ENCODE measurements at regions not wholly inside any gene's neighbourhood (a gene's known extent, or its start where the extent isn't known, plus 50 kb on each side); places are given as distances from the start of the nearest gene placed in this dataset.
A peak's percentile ranks its signal among the peaks of the same experiment; 100 is the strongest.

DNA sequence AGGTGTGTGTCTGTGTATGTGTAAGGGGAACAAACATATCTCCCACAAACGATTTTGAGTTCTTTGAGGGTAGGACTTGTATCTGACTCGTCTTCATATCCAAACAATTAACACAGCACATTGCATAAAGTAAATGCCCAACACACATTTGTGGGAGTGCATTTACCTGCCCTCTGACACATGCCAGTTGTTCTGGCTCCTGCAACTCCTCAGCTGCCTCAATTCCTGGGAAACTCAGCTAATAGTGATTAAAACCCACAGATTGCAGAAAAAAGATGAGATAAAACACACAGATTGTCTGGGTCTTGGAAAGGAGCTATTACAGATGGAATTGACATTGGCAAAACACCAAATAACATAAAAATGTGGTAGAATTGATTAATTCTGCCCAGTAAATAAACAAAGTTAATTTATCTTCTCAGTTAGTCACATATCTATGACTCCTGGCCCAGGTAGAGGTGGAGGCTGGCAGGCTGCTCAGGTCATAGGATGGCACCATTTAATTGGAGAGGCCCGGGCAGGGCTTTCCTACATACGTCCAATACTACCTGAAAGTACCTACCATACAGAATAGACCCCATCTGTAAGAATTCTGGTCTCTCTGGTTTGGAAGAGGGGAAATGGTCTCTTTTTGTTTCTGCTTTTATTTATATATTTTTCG, 71.5 kb upstream of the IFNGR1 start:
- TF ChIP-seq, protein P1, sequence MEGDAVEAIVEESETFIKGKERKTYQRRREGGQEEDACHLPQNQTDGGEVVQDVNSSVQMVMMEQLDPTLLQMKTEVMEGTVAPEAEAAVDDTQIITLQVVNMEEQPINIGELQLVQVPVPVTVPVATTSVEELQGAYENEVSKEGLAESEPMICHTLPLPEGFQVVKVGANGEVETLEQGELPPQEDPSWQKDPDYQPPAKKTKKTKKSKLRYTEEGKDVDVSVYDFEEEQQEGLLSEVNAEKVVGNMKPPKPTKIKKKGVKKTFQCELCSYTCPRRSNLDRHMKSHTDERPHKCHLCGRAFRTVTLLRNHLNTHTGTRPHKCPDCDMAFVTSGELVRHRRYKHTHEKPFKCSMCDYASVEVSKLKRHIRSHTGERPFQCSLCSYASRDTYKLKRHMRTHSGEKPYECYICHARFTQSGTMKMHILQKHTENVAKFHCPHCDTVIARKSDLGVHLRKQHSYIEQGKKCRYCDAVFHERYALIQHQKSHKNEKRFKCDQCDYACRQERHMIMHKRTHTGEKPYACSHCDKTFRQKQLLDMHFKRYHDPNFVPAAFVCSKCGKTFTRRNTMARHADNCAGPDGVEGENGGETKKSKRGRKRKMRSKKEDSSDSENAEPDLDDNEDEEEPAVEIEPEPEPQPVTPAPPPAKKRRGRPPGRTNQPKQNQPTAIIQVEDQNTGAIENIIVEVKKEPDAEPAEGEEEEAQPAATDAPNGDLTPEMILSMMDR (IDR thresholded peaks at IDR 0.05; ENCODE audit: insufficient read depth, low read length, severe bottlenecking) = no peak
- H3K27me3 ChIP-seq (ENCODE audit: control insufficient read depth, insufficient read depth, low read length) = no peaks in the 10 kb centered on the region
- no peak overlapping the region for H3K4me3 ChIP-seq (ENCODE audit: low read depth, low read length)
- no peak for FAIRE-seq
- no peaks in the 10 kb centered on the region for H3K36me3 ChIP-seq (ENCODE audit: control insufficient read depth, insufficient read depth, low read length)
- DNase-seq (ENCODE audit: low read depth) = peak; percentile 25

DNA sequence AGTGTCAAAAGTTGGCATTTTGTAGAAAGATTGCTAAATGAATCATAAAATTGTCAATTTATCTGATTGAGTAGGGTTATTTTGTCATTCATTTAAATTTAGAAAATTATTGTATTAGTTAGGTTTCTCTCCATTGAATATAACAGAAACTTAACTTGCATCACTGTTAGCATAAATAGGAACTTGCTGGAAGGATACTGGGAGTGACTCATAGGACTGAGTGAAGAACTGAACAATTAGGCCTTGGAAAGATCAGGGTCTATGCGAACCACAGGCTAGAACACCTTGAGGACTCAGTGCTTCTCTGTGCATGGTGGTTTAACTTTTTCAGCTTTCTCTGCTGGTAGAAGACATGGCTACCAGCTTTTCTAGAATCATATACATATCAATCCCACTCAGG, 67.7 kb upstream of the IFNGR1 start:
- no peak overlapping the region for H3K4me3 ChIP-seq (ENCODE audit: low read depth, low read length)
- no peaks in the 10 kb centered on the region for H3K27me3 ChIP-seq (ENCODE audit: control insufficient read depth, insufficient read depth, low read length)
- H3K36me3 ChIP-seq (ENCODE audit: control insufficient read depth, insufficient read depth, low read length) = no peaks in the 10 kb centered on the region
- TF ChIP-seq, protein P1 (IDR thresholded peaks at IDR 0.05; ENCODE audit: insufficient read depth, low read length, severe bottlenecking) = no peak
- DNase-seq (ENCODE audit: low read depth) (peak; percentile 44), FAIRE-seq (no peak)

DNA sequence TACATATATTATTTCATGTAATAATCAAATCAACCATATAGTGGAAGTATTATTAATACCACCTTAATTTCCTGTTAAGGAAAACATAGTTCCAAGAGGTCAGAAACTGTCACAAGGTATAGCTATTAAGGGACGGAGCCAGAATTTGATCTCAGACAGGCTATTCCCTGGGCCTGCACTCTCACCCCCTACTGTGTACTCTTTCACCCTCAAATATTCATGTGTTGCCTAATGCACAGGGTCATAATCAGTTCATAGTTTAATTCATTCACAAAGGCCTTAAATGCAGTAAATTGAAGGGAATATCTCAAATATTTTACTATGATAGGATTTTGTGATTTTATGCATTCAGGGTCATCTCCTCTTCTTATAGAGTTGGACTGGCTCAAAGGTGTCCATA, 67.2 kb upstream of the IFNGR1 start:
- Histone ChIP-seq H3K4me3 (ENCODE audit: low read depth, low read length) (no peak overlapping the region), H3K36me3 (ENCODE audit: control insufficient read depth, insufficient read depth, low read length) (no peaks in the 10 kb centered on the region), H3K27me3 (ENCODE audit: control insufficient read depth, insufficient read depth, low read length) (no peaks in the 10 kb centered on the region)
- no peak for DNase-seq (ENCODE audit: low read depth)
- no peak for FAIRE-seq
- TF ChIP-seq, protein P1 (IDR thresholded peaks at IDR 0.05; ENCODE audit: insufficient read depth, low read length, severe bottlenecking) = no peak

- Histone ChIP-seq H3K36me3 (ENCODE audit: control insufficient read depth, insufficient read depth, low read length) (no peaks in the 10 kb centered on the region), H3K27me3 (ENCODE audit: control insufficient read depth, insufficient read depth, low read length) (peaks cover under 1% of the 10 kb centered on the region), H3K4me3 (ENCODE audit: low read depth, low read length) (no peak overlapping the region)
- TF ChIP-seq, protein P1 (IDR thresholded peaks at IDR 0.05; ENCODE audit: insufficient read depth, low read length, severe bottlenecking) = no peak
- no peak for FAIRE-seq
- DNase-seq (ENCODE audit: low read depth) = no peak
Observed at GRCh38 chr6:137284811-137285110, 65.6 kb upstream of the IFNGR1 start.

DNA sequence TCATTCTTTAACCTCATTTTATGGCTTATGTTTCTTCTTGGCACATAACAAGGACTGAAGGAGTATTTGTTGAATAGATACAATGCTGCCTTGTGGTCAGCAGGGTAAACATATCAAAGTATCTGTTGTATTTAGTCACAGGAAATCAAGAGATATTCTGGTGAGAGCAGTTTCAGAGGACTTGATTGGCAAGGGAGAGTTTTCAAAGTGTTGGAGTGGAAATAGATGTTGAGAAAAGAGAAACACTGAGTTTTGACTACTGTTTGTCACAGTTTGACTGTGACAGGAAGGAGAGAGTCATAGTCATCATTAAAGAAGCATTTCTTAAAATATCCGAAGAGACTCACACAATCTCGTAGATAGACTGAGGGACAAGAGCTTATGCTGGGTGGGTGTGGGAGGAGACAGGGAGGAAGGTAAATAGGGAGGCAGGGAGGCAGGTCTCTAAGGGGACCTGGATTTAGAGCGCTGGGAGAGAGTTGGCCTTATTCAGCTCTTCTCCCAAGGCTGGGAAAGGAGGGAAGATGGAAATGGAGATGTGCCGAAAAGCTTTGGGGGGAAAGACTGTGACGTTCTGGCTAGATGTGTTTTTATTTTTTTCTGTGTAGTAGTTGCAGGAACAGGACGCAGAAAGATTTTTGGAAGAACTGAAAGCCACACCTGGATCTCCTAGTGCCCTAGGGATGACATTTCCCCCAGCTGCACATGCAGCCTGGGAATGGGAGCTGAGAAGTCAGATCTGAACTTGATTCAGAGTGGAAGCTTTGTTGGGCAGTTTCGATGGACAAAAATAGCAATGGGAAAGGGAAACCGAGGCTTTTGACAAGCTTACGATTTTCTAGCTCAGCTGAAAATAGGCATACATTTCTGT, 65.0 kb upstream of the IFNGR1 start:
- FAIRE-seq (no peak), DNase-seq (ENCODE audit: low read depth) (peak; percentile 48)
- Histone ChIP-seq H3K27me3 (ENCODE audit: control insufficient read depth, insufficient read depth, low read length) (peaks cover 2% of the 10 kb centered on the region), H3K4me3 (ENCODE audit: low read depth, low read length) (no peak overlapping the region), H3K36me3 (ENCODE audit: control insufficient read depth, insufficient read depth, low read length) (no peaks in the 10 kb centered on the region)
- TF ChIP-seq, protein P1 (IDR thresholded peaks at IDR 0.05; ENCODE audit: insufficient read depth, low read length, severe bottlenecking) = no peak

All from bronchial epithelial cell (primary cell).